ENCODE measurements at regions not wholly inside any gene's neighbourhood (a gene's known extent, or its start where the extent isn't known, plus 50 kb on each side); places are given as distances from the start of the nearest gene placed in this dataset.

- Histone ChIP-seq H4K20me1 (replicated peaks in 1 of 2; ENCODE audit: control insufficient read depth in 1 of 2, insufficient read depth in 2 of 2, low read length in 2 of 2) (no peaks in the 10 kb centered on the region), H3K14ac (ENCODE audit: insufficient read length) (no peak overlapping the region), H2BK12ac (ENCODE audit: low read depth, low read length) (no peak overlapping the region), H3K18ac (ENCODE audit: extremely low read depth, low read length) (no peak overlapping the region), H2AK5ac (ENCODE audit: low read depth, low read length) (no peak overlapping the region), H3K4me3 (ENCODE audit: extremely low read depth in 1 of 4, insufficient read depth in 2 of 4, low read depth in 3 of 4, low read length in 4 of 4) (no peak overlapping the region), H3K9ac (replicated peaks in 1 of 4; ENCODE audit: extremely low read depth in 1 of 4, low read depth in 3 of 4, low read length in 3 of 4) (no peak overlapping the region), H3K56ac (replicated peaks; ENCODE audit: insufficient read length, low read depth, low read length) (no peak overlapping the region), H2BK15ac (ENCODE audit: low read length) (no peak overlapping the region), H4K91ac (replicated peaks; ENCODE audit: insufficient read length, low read length) (no peak overlapping the region), H2AFZ (ENCODE audit: low read length) (no peak overlapping the region), H3K27ac (ENCODE audit: low read depth, low read length) (no peak overlapping the region), H2BK120ac (replicated peaks; ENCODE audit: low read depth, low read length) (no peak overlapping the region), H3K23me2 (ENCODE audit: low read depth, low read length) (no peaks in the 10 kb centered on the region), H3K27me3 (replicated peaks in 1 of 4; ENCODE audit: control insufficient read depth in 3 of 4, extremely low read depth in 1 of 4, insufficient read depth in 3 of 4, low read length in 3 of 4) (no peaks in the 10 kb centered on the region; a peak in 2 of 7 replicates), H3K79me2 (ENCODE audit: control insufficient read depth in 1 of 2, insufficient read depth in 2 of 2, low read length in 2 of 2) (no peaks in the 10 kb centered on the region), H3K36me3 (ENCODE audit: control insufficient read depth in 2 of 4, insufficient read depth in 4 of 4, low read length in 3 of 4) (no peaks in the 10 kb centered on the region), H3K4ac (replicated peaks; ENCODE audit: insufficient read length, low read depth, low read length) (no peak overlapping the region), H3K9me3 (ENCODE audit: insufficient read depth in 2 of 2, low read depth in 1 of 2, low read length in 1 of 2) (no peaks in the 10 kb centered on the region), H2BK20ac (ENCODE audit: low read length) (no peak overlapping the region), H3K23ac (ENCODE audit: insufficient read length) (no peak overlapping the region), H2BK5ac (ENCODE audit: low read depth, low read length) (no peak overlapping the region), H4K8ac (ENCODE audit: extremely low read depth, insufficient read depth, low read length) (peak overlapping the region; percentile 22; the same call in 1 of the 2 replicates), H4K5ac (ENCODE audit: insufficient read length, low read depth, low read length) (no peak overlapping the region), H3K79me1 (ENCODE audit: low read depth, low read length) (no peaks in the 10 kb centered on the region), H3K4me1 (replicated peaks in 1 of 4; ENCODE audit: control insufficient read depth in 3 of 4, insufficient read depth in 4 of 4, low read length in 3 of 4) (peaks cover 0 to 15% (median 6%) of the 10 kb centered on the region in 4 experiments; a peak in 6 of 7 replicates), H3K4me2 (ENCODE audit: insufficient read depth in 1 of 2, low read depth in 2 of 2, low read length in 2 of 2) (no peak overlapping the region)
- CTCF ChIA-PET (ENCODE audit: partially characterized antibody): interaction anchor here (1.0 to 1.7 kb wide), 4 partner anchors 12 to 134 kb away, joined by 3 to 15 read pairs (median 3); no protein-coding TSS in a partner anchor
- FAIRE-seq: no peak
- no peak for DNase-seq (ENCODE audit: low read depth in 1 of 2, low spot score in 2 of 2)
- 85% methylated on average over 20 of the region's 20 CpGs; no CpG with 5 or more reads in 1 of the 2 experiments for WGBS, 2 experiments (ENCODE audit: extremely low coverage in 1 of 2, insufficient coverage in 1 of 2, insufficient read length in 1 of 2, insufficient replicate concordance in 2 of 2, low coverage in 1 of 2, low lambda C conversion rate in 2 of 2, missing lambda C conversion rate in 1 of 2)
- POLR2A ChIA-PET (ENCODE audit: partially characterized antibody): no interaction called here
- TF ChIP-seq USF2 (IDR thresholded peaks at IDR 0.05; ENCODE audit: low read length) (no peak), TEAD4 (IDR thresholded peaks at IDR 0.05; ENCODE audit: low read depth, low read length) (no peak), EZH2 (IDR thresholded peaks at IDR 0.05; ENCODE audit: low read depth, low read length, severe bottlenecking) (no peak), MAX (IDR thresholded peaks at IDR 0.05) (no peak), ASH2L (IDR thresholded peaks at IDR 0.05; ENCODE audit: low read length) (no peak), FOSL1 (IDR thresholded peaks at IDR 0.05; ENCODE audit: insufficient read depth, low read depth, low read length) (no peak), KDM4A (IDR thresholded peaks at IDR 0.05; ENCODE audit: low read depth, low read length, severe bottlenecking) (no peak), SIRT6 (IDR thresholded peaks at IDR 0.05; ENCODE audit: low read length) (no peak), CHD1 (IDR thresholded peaks at IDR 0.05; ENCODE audit: low read depth, low read length) (no peak), CEBPB (IDR thresholded peaks at IDR 0.05; ENCODE audit: low read depth, low read length) (no peak), JUN (IDR thresholded peaks at IDR 0.05; ENCODE audit: low read depth, low read length) (no peak), ZNF274 (IDR thresholded peaks at IDR 0.05; ENCODE audit: borderline replicate concordance, extremely low read depth, low read length) (no peak)
- TF ChIP-seq, protein P1, sequence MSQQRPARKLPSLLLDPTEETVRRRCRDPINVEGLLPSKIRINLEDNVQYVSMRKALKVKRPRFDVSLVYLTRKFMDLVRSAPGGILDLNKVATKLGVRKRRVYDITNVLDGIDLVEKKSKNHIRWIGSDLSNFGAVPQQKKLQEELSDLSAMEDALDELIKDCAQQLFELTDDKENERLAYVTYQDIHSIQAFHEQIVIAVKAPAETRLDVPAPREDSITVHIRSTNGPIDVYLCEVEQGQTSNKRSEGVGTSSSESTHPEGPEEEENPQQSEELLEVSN (IDR thresholded peaks at IDR 0.05): no peak
These were observed 85.5 kb downstream of the RIPK4 start for GRCh38 chr21:41681348-41681801.

All from H1 (cell line).